MM.1S (cell line): ENCODE measurements at regions not wholly inside any gene's neighbourhood (a gene's known extent, or its start where the extent isn't known, plus 50 kb on each side); places are given as distances from the start of the nearest gene placed in this dataset.

Experiments used
- CTCF ChIP-seq: fragments of 300-600 bp; sonication (generic); IDR thresholded peaks from 2 replicates; pipeline ENCODE4 v1.5.1; 2016; ENCODE audit warnings: antibody characterized with exemption, low read length, mixed read lengths
- EZH2 ChIP-seq: fragments of 300-600 bp; sonication (generic); optimal IDR thresholded peaks from 2 replicates; pipeline ENCODE3; 2017; ENCODE audit warnings: low read depth, mild to moderate bottlenecking, antibody characterized with exemption, low read length, mixed read lengths
- EZH2phosphoT487 ChIP-seq: fragments of 300-600 bp; sonication (generic); IDR thresholded peaks from 2 replicates; pipeline ENCODE4 v1.6.1; 2018; ENCODE audit warnings: antibody characterized with exemption, low read length

- TF ChIP-seq CTCF, result no peak
- no peak for TF ChIP-seq EZH2
- no peak for TF ChIP-seq EZH2phosphoT487
Measured at GRCh38 chr2:234848578-234848977, 103.2 kb upstream of the SH3BP4 start.
